OCI-LY7 (cell line): ENCODE measurements at regions not wholly inside any gene's neighbourhood (a gene's known extent, or its start where the extent isn't known, plus 50 kb on each side); places are given as distances from the start of the nearest gene placed in this dataset.

Source experiments
- CTCF ChIP-seq: fragments of 200-600 bp; sonication (generic); conservative IDR thresholded peaks from 2 replicates; pipeline ENCODE4 v1.5.1; 2014; ENCODE audit warnings: mild to moderate bottlenecking, antibody characterized with exemption, low read length, moderate library complexity, mixed read lengths
- EZH2phosphoT487 ChIP-seq: fragments of 200-600 bp; sonication (generic); IDR thresholded peaks from 2 replicates; pipeline ENCODE4 v1.6.1; 2018; ENCODE audit warnings: low read depth, borderline replicate concordance, mild to moderate bottlenecking, mixed run types, antibody characterized with exemption, low read length, moderate library complexity, mixed read lengths

- TF ChIP-seq CTCF (no peak), EZH2phosphoT487 (no peak)
Observed at GRCh38 chr6:40972190-40972589, 66.8 kb downstream of the UNC5CL start.
